Endothelial cell of umbilical vein (primary cell): ENCODE measurements at regions not wholly inside any gene's neighbourhood (a gene's known extent, or its start where the extent isn't known, plus 50 kb on each side); places are given as distances from the start of the nearest gene placed in this dataset.

Experiments used
- CTCF ChIP-seq, 2 donors: IDR thresholded peaks; 1 replicate in 1 of 2; 2 replicates in 1 of 2; pipeline ENCODE4 v1.5.1; 2011; ENCODE audit warnings: low read length in 2 of 2, mild to moderate bottlenecking in 2 of 2, moderate library complexity in 2 of 2, control low read depth in 1 of 2, inconsistent platforms in 1 of 2, low read depth in 1 of 2; ENCODE audit not compliant: insufficient read depth in 1 of 2; ENCODE audit errors: extremely low read depth in 1 of 2
- EZH2 ChIP-seq: IDR thresholded peaks from 2 replicates; pipeline ENCODE4 v1.6.1; 2012; ENCODE audit warnings: borderline replicate concordance, low read depth, mild to moderate bottlenecking, moderate library complexity, low read length, inconsistent platforms; ENCODE audit not compliant: severe bottlenecking
- FOS ChIP-seq: IDR thresholded peaks from 2 replicates; pipeline ENCODE4 v1.6.1; 2011; ENCODE audit warnings: mild to moderate bottlenecking, low read length, moderate library complexity, borderline replicate concordance; ENCODE audit not compliant: insufficient read depth
- GATA2 ChIP-seq: IDR thresholded peaks from 2 replicates; pipeline ENCODE4 v1.7.0; 2011; ENCODE audit warnings: low read depth, mild to moderate bottlenecking, moderate library complexity, mixed read lengths, low read length; ENCODE audit not compliant: insufficient read length, insufficient read depth
- JUN ChIP-seq: IDR thresholded peaks from 2 replicates; pipeline ENCODE4 v1.6.1; 2011; ENCODE audit warnings: borderline replicate concordance, low read depth; ENCODE audit not compliant: insufficient read length, insufficient read depth
- MAX ChIP-seq: IDR thresholded peaks from 2 replicates; pipeline ENCODE4 v1.6.1; 2011; ENCODE audit not compliant: insufficient read depth, insufficient read length
- MYC ChIP-seq: IDR thresholded peaks from one replicate; pipeline ENCODE4 v1.6.1; 2011; ENCODE audit warnings: mild to moderate bottlenecking, low read depth, low read length
- POLR2A ChIP-seq: IDR thresholded peaks from 2 replicates; pipeline ENCODE4 v1.6.1; 2012; ENCODE audit warnings: low read depth, mild to moderate bottlenecking, control low read depth, low read length
- POLR2AphosphoS5 ChIP-seq: IDR thresholded peaks from 2 replicates; pipeline ENCODE4 v1.6.1; 2012; ENCODE audit warnings: low read depth, mild to moderate bottlenecking, control low read depth, low read length, moderate library complexity; ENCODE audit not compliant: insufficient read depth

GRCh38 chr7:83827036-83827435 lies 178.1 kb upstream of the SEMA3E start:
- TF ChIP-seq POLR2AphosphoS5: no peak
- TF ChIP-seq CTCF (IDR thresholded peaks at IDR 0.05; ENCODE audit: extremely low read depth in 1 of 2, insufficient read depth in 1 of 2, low read depth in 1 of 2, low read length in 2 of 2): no peak
- no peak for TF ChIP-seq MYC
- TF ChIP-seq EZH2: no peak
- TF ChIP-seq GATA2: no peak
- TF ChIP-seq POLR2A: no peak
- TF ChIP-seq MAX: no peak
- no peak for TF ChIP-seq JUN
- no peak for TF ChIP-seq FOS
